ENCODE measurements at regions not wholly inside any gene's neighbourhood (a gene's known extent, or its start where the extent isn't known, plus 50 kb on each side); places are given as distances from the start of the nearest gene placed in this dataset.

DNA sequence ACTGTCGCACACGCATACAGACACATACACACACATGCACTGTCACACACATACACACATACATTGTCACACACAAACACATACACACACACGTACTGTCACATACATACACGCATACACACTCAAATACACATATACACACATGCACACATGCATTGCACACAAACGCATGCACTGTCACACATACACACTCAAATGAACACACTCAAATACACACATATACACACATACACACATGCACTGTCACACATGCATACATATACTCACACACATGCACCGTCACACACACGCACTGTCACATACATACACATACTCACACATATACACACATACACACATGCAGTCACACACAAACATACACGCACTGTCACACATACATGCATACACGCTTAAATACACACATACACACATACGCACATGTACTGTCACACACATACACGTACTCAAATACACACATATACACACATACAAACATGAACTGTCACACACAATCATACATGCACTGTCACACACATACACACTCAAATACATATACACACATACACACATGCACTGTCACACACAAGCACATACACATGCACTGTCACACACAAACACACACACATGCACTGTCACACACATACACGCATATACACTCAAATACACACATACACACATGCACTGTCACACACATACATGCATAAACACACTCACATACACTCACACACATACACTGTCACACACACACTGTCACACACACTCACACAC lies 548.6 kb upstream of the BTBD3 start:
- Histone ChIP-seq H3K4me3 (ENCODE audit: low read depth, low read length, poor library complexity, severe bottlenecking) (no peak overlapping the region), H2AFZ (ENCODE audit: low read length) (no peak overlapping the region), H3K36me3 (ENCODE audit: insufficient read depth, low read length) (no peaks in the 10 kb centered on the region), H4K20me1 (ENCODE audit: insufficient read depth, low read length) (no peaks in the 10 kb centered on the region), H3K27ac (ENCODE audit: low read depth, low read length, poor library complexity, severe bottlenecking) (no peak overlapping the region), H3K9me3 (ENCODE audit: low read length) (no peaks in the 10 kb centered on the region), H3K79me2 (ENCODE audit: insufficient read depth, low read depth, low read length) (no peaks in the 10 kb centered on the region), H3K4me2 (ENCODE audit: low read length) (no peak overlapping the region), H3K9me2 (ENCODE audit: insufficient read depth, low read length) (no peaks in the 10 kb centered on the region), H3K4me1 (ENCODE audit: insufficient read depth, low read length, poor library complexity, severe bottlenecking) (no peaks in the 10 kb centered on the region)
- no TSS peak for BruUV-seq (replicated peaks)
- POLR2A ChIA-PET, result no interaction called here
- intact Hi-C loops (cut with micrococcal nuclease; ENCODE audit: unreplicated experiment), result no loop called here
- CTCF ChIA-PET (ENCODE audit: unreplicated experiment), result no interaction called here
- TF ChIP-seq, protein P1, sequence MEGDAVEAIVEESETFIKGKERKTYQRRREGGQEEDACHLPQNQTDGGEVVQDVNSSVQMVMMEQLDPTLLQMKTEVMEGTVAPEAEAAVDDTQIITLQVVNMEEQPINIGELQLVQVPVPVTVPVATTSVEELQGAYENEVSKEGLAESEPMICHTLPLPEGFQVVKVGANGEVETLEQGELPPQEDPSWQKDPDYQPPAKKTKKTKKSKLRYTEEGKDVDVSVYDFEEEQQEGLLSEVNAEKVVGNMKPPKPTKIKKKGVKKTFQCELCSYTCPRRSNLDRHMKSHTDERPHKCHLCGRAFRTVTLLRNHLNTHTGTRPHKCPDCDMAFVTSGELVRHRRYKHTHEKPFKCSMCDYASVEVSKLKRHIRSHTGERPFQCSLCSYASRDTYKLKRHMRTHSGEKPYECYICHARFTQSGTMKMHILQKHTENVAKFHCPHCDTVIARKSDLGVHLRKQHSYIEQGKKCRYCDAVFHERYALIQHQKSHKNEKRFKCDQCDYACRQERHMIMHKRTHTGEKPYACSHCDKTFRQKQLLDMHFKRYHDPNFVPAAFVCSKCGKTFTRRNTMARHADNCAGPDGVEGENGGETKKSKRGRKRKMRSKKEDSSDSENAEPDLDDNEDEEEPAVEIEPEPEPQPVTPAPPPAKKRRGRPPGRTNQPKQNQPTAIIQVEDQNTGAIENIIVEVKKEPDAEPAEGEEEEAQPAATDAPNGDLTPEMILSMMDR (conservative IDR thresholded peaks at IDR 0.05; ENCODE audit: low read length), result no peak
- no peak for TF ChIP-seq EZH2phosphoT487 (IDR thresholded peaks at IDR 0.05; ENCODE audit: borderline replicate concordance, low read depth, low read length)
- no peak for DNase-seq (ENCODE audit: low spot score)

DNA sequence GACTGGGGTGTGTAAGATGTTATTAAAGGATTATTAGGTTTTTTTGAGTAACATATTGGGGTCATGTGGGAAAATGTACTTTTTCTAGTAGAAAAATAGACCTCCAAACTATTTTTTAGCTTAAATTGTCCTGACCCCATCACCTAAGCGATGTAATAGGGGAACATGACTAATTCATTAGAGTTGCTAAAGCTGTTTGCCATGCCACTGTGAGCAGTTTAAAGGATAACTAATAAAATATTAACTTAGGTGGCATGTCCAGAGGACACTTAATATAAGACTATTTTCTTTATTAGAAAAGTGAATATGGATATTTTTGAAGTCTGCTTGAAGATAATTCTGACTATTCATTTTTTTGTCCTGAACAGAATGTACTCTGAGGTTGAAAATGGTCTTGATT lies 545.9 kb upstream of the BTBD3 start:
- H3K79me2 ChIP-seq (ENCODE audit: insufficient read depth, low read depth, low read length), result no peaks in the 10 kb centered on the region
- intact Hi-C loops (cut with micrococcal nuclease; ENCODE audit: unreplicated experiment), result no loop called here
- no peaks in the 10 kb centered on the region for H3K4me1 ChIP-seq (ENCODE audit: insufficient read depth, low read length, poor library complexity, severe bottlenecking)
- TF ChIP-seq EZH2phosphoT487 (IDR thresholded peaks at IDR 0.05; ENCODE audit: borderline replicate concordance, low read depth, low read length), result no peak
- TF ChIP-seq, protein P1 (conservative IDR thresholded peaks at IDR 0.05; ENCODE audit: low read length), result no peak
- no peak overlapping the region for H3K27ac ChIP-seq (ENCODE audit: low read depth, low read length, poor library complexity, severe bottlenecking)
- POLR2A ChIA-PET, result no interaction called here
- CTCF ChIA-PET (ENCODE audit: unreplicated experiment), result no interaction called here
- no peak overlapping the region for H2AFZ ChIP-seq (ENCODE audit: low read length)
- no peak for DNase-seq (ENCODE audit: low spot score)
- no peak overlapping the region for H3K4me3 ChIP-seq (ENCODE audit: low read depth, low read length, poor library complexity, severe bottlenecking)
- no peaks in the 10 kb centered on the region for H3K36me3 ChIP-seq (ENCODE audit: insufficient read depth, low read length)
- BruUV-seq (replicated peaks), result no TSS peak
- no peak overlapping the region for H3K4me2 ChIP-seq (ENCODE audit: low read length)
- no peaks in the 10 kb centered on the region for H3K9me2 ChIP-seq (ENCODE audit: insufficient read depth, low read length)
- no peaks in the 10 kb centered on the region for H4K20me1 ChIP-seq (ENCODE audit: insufficient read depth, low read length)
- H3K9me3 ChIP-seq (ENCODE audit: low read length), result no peaks in the 10 kb centered on the region
